GM12878 (cell line): ENCODE measurements at regions not wholly inside any gene's neighbourhood (a gene's known extent, or its start where the extent isn't known, plus 50 kb on each side); places are given as distances from the start of the nearest gene placed in this dataset.

Experiments
- ATAC-seq: fragments of 200-7000 bp; cut with Tn5 transposase; 3 replicates; pipeline ENCODE4 v1.9.1; 2020; ENCODE audit warnings: mild to moderate bottlenecking, moderate library complexity
- BruUV-seq: library from RNA; stranded (reverse); fragments of 400-500 nt; replicated peaks from 2 replicates; lab custom pipeline; 2021; lab: Mats Ljungman, UMichigan
- CTCF ChIA-PET: fragments of 300-600 bp; sonication (Branson Sonifier 250); formaldehyde crosslinking; extraction: SDS; loops from one replicate; lab custom pipeline; 2021; ENCODE audit warnings: inconsistent platforms; lab: Yijun Ruan, JAX
- POLR2A ChIA-PET: fragments of 350-600 bp; formaldehyde crosslinking; extraction: SDS; loops from one replicate; lab custom pipeline; 2021; ENCODE audit warnings: inconsistent platforms; lab: Charles Lee
- RAD21 ChIA-PET: fragments of 300-600 bp; sonication (Branson Sonifier 250); formaldehyde crosslinking; loops from one replicate; lab custom pipeline; 2023; ENCODE audit warnings: antibody characterized with exemption; ENCODE audit not compliant: unreplicated experiment; lab: Charles Lee
- SMC1A ChIA-PET: fragments of 300-600 bp; sonication (Branson Sonifier 250); formaldehyde crosslinking; loops from one replicate; lab custom pipeline; 2023; ENCODE audit not compliant: unreplicated experiment, uncharacterized antibody; lab: Charles Lee
- DNase-seq: peaks from one replicate; pipeline ENCODE4 v3.0.0-alpha.2; 2011; ENCODE audit warnings: low read depth, low spot score
- FAIRE-seq: peaks from 3 replicates; lab custom pipeline; 2011; peaks lifted over from hg19 to GRCh38; lab: Jason Lieb, UNC
- H2AFZ ChIP-seq: 2 replicates; pipeline ENCODE4 v1.6.0; 2011; ENCODE audit warnings: low read depth, low read length, control low read depth; ENCODE audit not compliant: control insufficient read depth
- H3K27ac ChIP-seq: 2 replicates; pipeline ENCODE4 v1.5.1; 2011; ENCODE audit warnings: control low read depth; ENCODE audit not compliant: control insufficient read depth, insufficient read depth
- H3K27me3 ChIP-seq, 2 experiments: replicated peaks in 1 of 2; 2 replicates each; pipeline versions ENCODE4 v1.6.0 to v1.6.1; 2011; ENCODE audit warnings: low read length in 1 of 2; ENCODE audit not compliant: control insufficient read depth in 2 of 2, insufficient read depth in 2 of 2
- H3K36me3 ChIP-seq, 2 experiments: 2 replicates each; pipeline ENCODE4 v1.5.1; 2011; ENCODE audit warnings: low read length in 1 of 2; ENCODE audit not compliant: control insufficient read depth in 2 of 2, insufficient read depth in 2 of 2
- H3K4me1 ChIP-seq: 2 replicates; pipeline ENCODE4 v1.6.1; 2011; ENCODE audit warnings: mild to moderate bottlenecking, low read length, moderate library complexity, mixed read lengths; ENCODE audit not compliant: control insufficient read depth, insufficient read depth
- H3K4me2 ChIP-seq: 2 replicates; pipeline ENCODE4 v1.6.0; 2011; ENCODE audit warnings: control low read depth; ENCODE audit not compliant: control insufficient read depth, insufficient read depth
- H3K4me3 ChIP-seq: fragments of 200-600 bp; sonication (generic); 2 replicates; pipeline ENCODE4 v1.5.1; 2016
- H3K79me2 ChIP-seq: 2 replicates; pipeline ENCODE4 v1.6.0; 2011; ENCODE audit warnings: low read length; ENCODE audit not compliant: control insufficient read depth, insufficient read depth
- H3K9ac ChIP-seq: 2 replicates; pipeline ENCODE4 v1.8.0; 2011; ENCODE audit warnings: low read length, control low read depth, mixed read lengths; ENCODE audit not compliant: control insufficient read depth, insufficient read depth
- H3K9me3 ChIP-seq: replicated peaks from 3 replicates; pipeline ENCODE4 v1.5.1; 2011; ENCODE audit warnings: mild to moderate bottlenecking, low read length; ENCODE audit not compliant: control insufficient read depth, insufficient read depth
- H4K20me1 ChIP-seq: 2 replicates; pipeline ENCODE4 v1.6.0; 2011; ENCODE audit not compliant: control insufficient read depth, insufficient read depth
- BCL11A ChIP-seq: IDR thresholded peaks from 2 replicates; pipeline ENCODE4 v1.6.1; 2011; ENCODE audit warnings: low read depth, low read length
- CBX5 ChIP-seq: sonication (generic); IDR thresholded peaks from 2 replicates; pipeline ENCODE4 v1.6.1; 2016; ENCODE audit warnings: low read depth, moderate library complexity, mild to moderate bottlenecking, inconsistent platforms
- CHD2 ChIP-seq: IDR thresholded peaks from 2 replicates; pipeline ENCODE4 v1.6.1; 2011; ENCODE audit warnings: low read depth, low read length, improper control_type of control experiment, borderline replicate concordance
- EED ChIP-seq: sonication (generic); IDR thresholded peaks from 2 replicates; pipeline ENCODE4 v1.6.1; 2016; ENCODE audit warnings: antibody characterized with exemption, low read depth
- FOXK2 ChIP-seq: fragments of 450-650 bp; IDR thresholded peaks from 2 replicates; pipeline ENCODE4 v1.6.1; 2017; ENCODE audit warnings: mild to moderate bottlenecking, moderate library complexity
- KDM1A ChIP-seq: fragments of 200-600 bp; sonication (generic); IDR thresholded peaks from 2 replicates; pipeline ENCODE4 v1.6.1; 2016; ENCODE audit warnings: borderline replicate concordance
- NFYA ChIP-seq: IDR thresholded peaks from 2 replicates; pipeline ENCODE4 v1.6.1; 2011; ENCODE audit warnings: low read depth, mild to moderate bottlenecking, low read length, improper control_type of control experiment, borderline replicate concordance
- TCF12 ChIP-seq: IDR thresholded peaks from 2 replicates; pipeline ENCODE4 v1.6.1; 2011; ENCODE audit warnings: low read depth, mild to moderate bottlenecking, low read length
- WGBS: methylation state at CpG from one replicate; pipeline ENCODE4 v1.1.6; 2016; ENCODE audit warnings: low lambda C conversion rate; ENCODE audit not compliant: insufficient replicate concordance, insufficient coverage; ENCODE audit errors: missing lambda C conversion rate; 5-methylcytosine and 5-hydroxymethylcytosine counted together
- in situ Hi-C: fragments of 300-500 bp; cut with MboI; formaldehyde crosslinking; loops from 9 replicates; pipeline ENCODE4 v1.14.3; 2018; ENCODE audit warnings: mixed read lengths
- intact Hi-C: fragments of 100-400 bp; cut with micrococcal nuclease; formaldehyde crosslinking; loops from one replicate; pipeline ENCODE4 v1.14.2; 2022; ENCODE audit not compliant: unreplicated experiment
- TF ChIP-seq, protein P1 (sequence below): IDR thresholded peaks from 2 replicates; pipeline ENCODE4 v1.6.1; 2011; ENCODE audit warnings: mild to moderate bottlenecking, low read depth, low read length, moderate library complexity; ENCODE audit not compliant: insufficient replicate concordance
- TF ChIP-seq, protein P2 (sequence below): IDR thresholded peaks from 2 replicates; pipeline ENCODE4 v1.6.1; 2011; ENCODE audit warnings: borderline replicate concordance, low read depth, mild to moderate bottlenecking, moderate library complexity, mixed read lengths, low read length; ENCODE audit not compliant: insufficient read depth; ENCODE audit errors: extremely low read length

DNA sequence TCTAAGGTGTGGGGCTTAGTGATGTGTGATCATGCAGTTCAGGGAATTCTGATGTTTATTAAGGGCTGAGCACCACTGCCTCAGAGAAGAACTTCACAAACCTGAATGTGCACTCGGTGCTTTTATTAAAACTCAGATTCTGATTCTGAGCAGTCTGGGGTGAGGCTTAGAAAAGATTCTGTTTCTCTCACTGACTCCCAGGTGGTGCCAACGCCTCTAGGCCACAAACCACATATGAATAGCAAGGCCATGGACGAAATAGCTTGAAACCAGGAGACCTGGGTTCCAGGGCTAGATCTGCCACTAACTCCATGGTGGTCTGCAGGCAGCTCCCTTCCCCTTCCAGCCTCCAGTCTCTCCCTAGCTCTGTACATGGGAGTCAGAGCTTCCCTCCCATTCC lies 169.1 kb downstream of the HS3ST3B1 start (continued):
- TF ChIP-seq, protein P1, sequence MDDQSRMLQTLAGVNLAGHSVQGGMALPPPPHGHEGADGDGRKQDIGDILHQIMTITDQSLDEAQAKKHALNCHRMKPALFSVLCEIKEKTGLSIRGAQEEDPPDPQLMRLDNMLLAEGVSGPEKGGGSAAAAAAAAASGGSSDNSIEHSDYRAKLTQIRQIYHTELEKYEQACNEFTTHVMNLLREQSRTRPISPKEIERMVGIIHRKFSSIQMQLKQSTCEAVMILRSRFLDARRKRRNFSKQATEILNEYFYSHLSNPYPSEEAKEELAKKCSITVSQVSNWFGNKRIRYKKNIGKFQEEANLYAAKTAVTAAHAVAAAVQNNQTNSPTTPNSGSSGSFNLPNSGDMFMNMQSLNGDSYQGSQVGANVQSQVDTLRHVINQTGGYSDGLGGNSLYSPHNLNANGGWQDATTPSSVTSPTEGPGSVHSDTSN, result no peak
- TF ChIP-seq TCF12 (no peak), FOXK2 (no peak)

GRCh38 chr17:14468858-14469257 lies 168.0 kb downstream of the HS3ST3B1 start:
- H3K9me3 ChIP-seq, result no peaks in the 10 kb centered on the region; the same call in 2 of the 3 replicates
- no TSS peak for BruUV-seq
- H3K79me2 ChIP-seq, result no peaks in the 10 kb centered on the region
- H3K36me3 ChIP-seq, result no peaks in the 10 kb centered on the region
- H3K27ac ChIP-seq, result no peak overlapping the region
- H3K27me3 ChIP-seq, result no peaks in the 10 kb centered on the region
- no peak overlapping the region for H3K4me2 ChIP-seq
- FAIRE-seq (no peak), DNase-seq (no peak), ATAC-seq (no peak)
- ChIA-PET POLR2A (no interaction called here), SMC1A (no interaction called here), RAD21 (no interaction called here), CTCF (no interaction called here)
- H3K4me3 ChIP-seq, result no peak overlapping the region
- H2AFZ ChIP-seq, result no peak overlapping the region
- intact Hi-C loops, result no loop called here
- no peak for TF ChIP-seq KDM1A
- no peak overlapping the region for H3K9ac ChIP-seq
- H4K20me1 ChIP-seq, result no peaks in the 10 kb centered on the region
- WGBS, result 0% methylated on average over 3 of the region's 3 CpGs
- in situ Hi-C loops, result no loop called here
- no peaks in the 10 kb centered on the region for H3K4me1 ChIP-seq

- H3K79me2 ChIP-seq, result no peaks in the 10 kb centered on the region
- SMC1A ChIA-PET, result no interaction called here
Measured at GRCh38 chr17:14461227-14461548, 160.3 kb downstream of the HS3ST3B1 start.

More at GRCh38 chr17:14461227-14461548, 160.3 kb downstream of the HS3ST3B1 start:
- RAD21 ChIA-PET, result no interaction called here
- in situ Hi-C loops, result no loop called here
- FAIRE-seq (no peak), DNase-seq (no peak), ATAC-seq (no peak)
- no peak overlapping the region for H2AFZ ChIP-seq
- H3K9ac ChIP-seq, result no peak overlapping the region
- H3K36me3 ChIP-seq, result no peaks in the 10 kb centered on the region
- POLR2A ChIA-PET, result no interaction called here
- WGBS, result 5% methylated on average over 4 of the region's 4 CpGs
- intact Hi-C loops, result no loop called here
- H3K4me3 ChIP-seq, result no peak overlapping the region
- CTCF ChIA-PET, result no interaction called here
- no peak overlapping the region for H3K4me2 ChIP-seq
- H3K27ac ChIP-seq, result no peak overlapping the region
- H4K20me1 ChIP-seq, result no peaks in the 10 kb centered on the region
- BruUV-seq, result no TSS peak
- H3K4me1 ChIP-seq, result no peaks in the 10 kb centered on the region
- TF ChIP-seq, protein P2, sequence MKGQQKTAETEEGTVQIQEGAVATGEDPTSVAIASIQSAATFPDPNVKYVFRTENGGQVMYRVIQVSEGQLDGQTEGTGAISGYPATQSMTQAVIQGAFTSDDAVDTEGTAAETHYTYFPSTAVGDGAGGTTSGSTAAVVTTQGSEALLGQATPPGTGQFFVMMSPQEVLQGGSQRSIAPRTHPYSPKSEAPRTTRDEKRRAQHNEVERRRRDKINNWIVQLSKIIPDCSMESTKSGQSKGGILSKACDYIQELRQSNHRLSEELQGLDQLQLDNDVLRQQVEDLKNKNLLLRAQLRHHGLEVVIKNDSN, result no peak
- TF ChIP-seq CHD2 (no peak), CBX5 (no peak), BCL11A (no peak), NFYA (no peak), EED (no peak)
- no peaks in the 10 kb centered on the region for H3K27me3 ChIP-seq
- no peaks in the 10 kb centered on the region; the same call in 2 of the 3 replicates for H3K9me3 ChIP-seq
